ENCODE measurements at regions not wholly inside any gene's neighbourhood (a gene's known extent, or its start where the extent isn't known, plus 50 kb on each side); places are given as distances from the start of the nearest gene placed in this dataset.

DNA sequence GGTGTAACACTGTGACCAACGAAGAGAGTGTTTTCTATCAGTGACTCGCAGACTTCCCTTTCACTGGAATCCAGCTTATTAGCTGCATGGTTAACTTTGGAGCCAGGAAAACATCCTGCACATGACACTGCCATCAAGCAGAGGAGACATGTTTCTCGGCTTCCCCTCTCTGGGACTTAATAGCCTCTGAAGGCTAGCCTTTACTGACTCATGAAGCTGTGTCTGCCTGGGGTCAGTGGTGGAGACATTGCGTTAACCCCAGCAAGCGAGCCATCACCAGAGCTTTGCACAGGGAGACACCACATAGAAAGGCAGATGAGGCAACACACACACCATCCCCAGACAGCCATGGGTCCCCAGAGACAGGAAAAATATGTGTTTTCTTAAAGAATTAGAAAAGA lies 126.9 kb upstream of the PRICKLE1 start:
- TF ChIP-seq, protein P1, sequence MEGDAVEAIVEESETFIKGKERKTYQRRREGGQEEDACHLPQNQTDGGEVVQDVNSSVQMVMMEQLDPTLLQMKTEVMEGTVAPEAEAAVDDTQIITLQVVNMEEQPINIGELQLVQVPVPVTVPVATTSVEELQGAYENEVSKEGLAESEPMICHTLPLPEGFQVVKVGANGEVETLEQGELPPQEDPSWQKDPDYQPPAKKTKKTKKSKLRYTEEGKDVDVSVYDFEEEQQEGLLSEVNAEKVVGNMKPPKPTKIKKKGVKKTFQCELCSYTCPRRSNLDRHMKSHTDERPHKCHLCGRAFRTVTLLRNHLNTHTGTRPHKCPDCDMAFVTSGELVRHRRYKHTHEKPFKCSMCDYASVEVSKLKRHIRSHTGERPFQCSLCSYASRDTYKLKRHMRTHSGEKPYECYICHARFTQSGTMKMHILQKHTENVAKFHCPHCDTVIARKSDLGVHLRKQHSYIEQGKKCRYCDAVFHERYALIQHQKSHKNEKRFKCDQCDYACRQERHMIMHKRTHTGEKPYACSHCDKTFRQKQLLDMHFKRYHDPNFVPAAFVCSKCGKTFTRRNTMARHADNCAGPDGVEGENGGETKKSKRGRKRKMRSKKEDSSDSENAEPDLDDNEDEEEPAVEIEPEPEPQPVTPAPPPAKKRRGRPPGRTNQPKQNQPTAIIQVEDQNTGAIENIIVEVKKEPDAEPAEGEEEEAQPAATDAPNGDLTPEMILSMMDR (IDR thresholded peaks at IDR 0.05), result no peak
- TF ChIP-seq ATF3 (CRISPR knock-in tag; conservative IDR thresholded peaks at IDR 0.05), result no peak
- TF ChIP-seq, protein P2, sequence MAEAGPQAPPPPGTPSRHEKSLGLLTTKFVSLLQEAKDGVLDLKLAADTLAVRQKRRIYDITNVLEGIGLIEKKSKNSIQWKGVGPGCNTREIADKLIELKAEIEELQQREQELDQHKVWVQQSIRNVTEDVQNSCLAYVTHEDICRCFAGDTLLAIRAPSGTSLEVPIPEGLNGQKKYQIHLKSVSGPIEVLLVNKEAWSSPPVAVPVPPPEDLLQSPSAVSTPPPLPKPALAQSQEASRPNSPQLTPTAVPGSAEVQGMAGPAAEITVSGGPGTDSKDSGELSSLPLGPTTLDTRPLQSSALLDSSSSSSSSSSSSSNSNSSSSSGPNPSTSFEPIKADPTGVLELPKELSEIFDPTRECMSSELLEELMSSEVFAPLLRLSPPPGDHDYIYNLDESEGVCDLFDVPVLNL (CRISPR knock-in tag; IDR thresholded peaks at IDR 0.05; ENCODE audit: borderline replicate concordance, low read depth), result no peak

Data from WTC11 (cell line).